GM18870 (cell line): ENCODE measurements at regions not wholly inside any gene's neighbourhood (a gene's known extent, or its start where the extent isn't known, plus 50 kb on each side); places are given as distances from the start of the nearest gene placed in this dataset.

Experiments
- ATAC-seq: cut with Tn5 transposase; IDR thresholded peaks from one replicate; pipeline ENCODE4 v1.9.1; 2021; ENCODE audit warnings: moderate library complexity; ENCODE audit not compliant: unreplicated experiment

DNA sequence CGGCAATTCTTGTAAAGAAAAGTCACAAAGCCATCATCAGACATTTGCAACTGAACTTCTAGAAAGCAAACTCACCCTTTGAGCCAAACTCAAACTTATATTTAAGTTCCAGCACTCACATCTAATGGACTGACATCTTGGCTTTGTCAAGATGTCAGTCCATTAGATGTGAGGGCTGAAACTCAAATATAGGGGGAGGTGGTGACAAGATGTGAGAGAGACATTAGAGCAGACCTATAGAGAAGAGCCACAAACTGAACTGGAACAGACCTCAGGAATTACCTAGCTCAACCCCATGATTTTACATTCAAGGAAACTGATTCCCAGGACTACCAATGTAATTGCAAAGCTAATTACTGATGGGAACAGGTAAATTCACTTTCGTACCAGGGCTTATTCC is 543.8 kb downstream of the TNS1 start:
- no peak for ATAC-seq

DNA sequence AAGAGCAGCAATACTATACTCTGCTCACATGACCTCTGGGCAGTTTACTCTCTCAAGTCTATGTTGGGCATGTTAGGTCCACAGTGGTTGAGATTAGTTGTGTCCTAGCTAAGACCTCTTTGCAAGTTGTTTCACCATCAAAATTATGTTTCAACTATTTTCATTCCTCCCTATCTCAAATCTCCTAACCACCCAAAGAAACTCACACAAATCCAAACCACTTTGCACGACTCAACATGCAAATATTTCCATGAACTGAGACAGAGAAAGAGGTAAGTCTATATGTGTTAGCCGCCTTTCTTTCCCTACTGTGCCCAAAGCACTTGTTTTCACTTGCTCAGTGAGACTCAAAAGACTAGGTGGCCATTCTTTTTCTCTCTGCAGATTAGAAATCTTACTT is 546.8 kb downstream of the TNS1 start:
- ATAC-seq, result no peak

DNA sequence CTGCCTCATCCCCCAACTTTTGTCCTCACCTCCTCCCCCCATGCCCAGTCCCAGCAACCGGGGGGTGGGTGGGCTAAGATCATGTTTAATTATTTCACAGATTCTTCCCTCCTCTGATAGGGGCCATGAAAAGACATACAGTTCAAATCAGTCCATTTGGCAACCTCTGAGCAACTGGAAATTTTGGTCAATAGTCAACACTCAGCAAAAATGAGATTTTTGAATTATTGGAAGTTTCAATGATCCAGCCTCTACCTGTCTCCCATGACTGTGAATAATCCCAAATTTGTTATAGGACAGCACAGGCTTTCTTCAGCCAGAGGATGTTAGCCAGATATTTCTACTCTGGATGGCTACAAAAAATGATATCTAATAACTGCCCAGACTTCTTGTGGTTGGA is 549.9 kb downstream of the TNS1 start:
- ATAC-seq, result no peak

GRCh38 chr2:217451666-217452065 is 551.1 kb downstream of the TNS1 start:
- ATAC-seq, result no peak

DNA sequence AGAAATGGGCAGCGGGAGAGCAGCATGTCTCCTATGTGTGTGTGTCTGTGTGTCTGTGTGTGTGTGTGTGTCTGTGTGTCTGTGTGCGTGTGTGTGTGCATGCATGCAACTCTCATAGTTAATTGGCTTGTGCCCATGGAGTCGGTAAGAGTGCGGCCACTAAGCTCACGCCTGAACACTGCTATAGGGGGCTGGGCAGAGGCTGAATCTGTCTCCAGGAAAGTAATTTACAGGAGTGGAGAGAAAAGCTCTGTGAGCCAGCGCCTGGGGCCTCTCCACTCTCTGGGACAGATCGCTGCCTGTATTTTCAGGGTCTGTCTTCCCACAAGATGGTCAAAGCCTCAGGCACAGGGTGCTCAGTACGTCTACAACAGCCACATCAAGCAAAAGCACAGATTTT is 553.4 kb downstream of the TNS1 start:
- ATAC-seq, result no peak

DNA sequence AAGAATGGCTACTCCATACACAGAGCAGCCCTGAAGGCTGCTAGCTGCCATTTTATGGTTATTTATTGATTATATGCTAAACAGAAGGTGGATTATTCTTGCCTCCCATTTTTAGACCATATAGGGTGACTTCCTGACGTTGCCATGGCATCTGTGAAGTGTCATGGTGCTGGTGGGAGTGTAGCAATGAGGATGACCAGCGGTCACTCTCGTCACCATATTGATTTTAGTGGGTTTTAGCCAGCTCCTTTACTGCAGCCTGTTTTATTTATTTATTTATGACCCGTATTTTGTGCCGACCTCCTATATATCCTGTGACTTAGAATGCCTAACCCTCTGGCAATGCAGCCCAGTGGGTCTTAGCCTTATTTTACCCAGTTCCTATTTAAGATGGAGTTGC is 553.9 kb downstream of the TNS1 start:
- ATAC-seq, result no peak

GRCh38 chr2:217445723-217446122 is 557.1 kb downstream of the TNS1 start:
- ATAC-seq, result no peak

DNA sequence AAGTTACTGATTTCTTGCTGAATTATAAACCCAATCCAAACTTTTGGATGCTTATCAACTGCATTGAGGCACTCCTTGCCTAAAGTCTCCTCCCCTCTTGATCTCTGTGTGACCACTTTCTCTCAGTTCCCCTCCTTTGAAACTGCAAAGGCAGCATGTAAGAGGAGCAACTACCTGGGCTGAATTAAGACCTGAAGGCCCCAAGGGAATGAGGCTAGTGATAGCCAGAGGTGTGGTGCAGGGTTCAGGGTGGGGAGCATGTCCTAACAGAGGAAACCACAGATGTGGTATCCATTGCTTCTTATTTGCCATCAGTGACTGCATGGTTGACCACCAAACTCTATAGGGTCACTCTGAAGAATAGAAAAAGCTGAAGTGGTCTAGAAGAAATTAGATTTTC is 557.9 kb downstream of the TNS1 start:
- ATAC-seq, result no peak

DNA sequence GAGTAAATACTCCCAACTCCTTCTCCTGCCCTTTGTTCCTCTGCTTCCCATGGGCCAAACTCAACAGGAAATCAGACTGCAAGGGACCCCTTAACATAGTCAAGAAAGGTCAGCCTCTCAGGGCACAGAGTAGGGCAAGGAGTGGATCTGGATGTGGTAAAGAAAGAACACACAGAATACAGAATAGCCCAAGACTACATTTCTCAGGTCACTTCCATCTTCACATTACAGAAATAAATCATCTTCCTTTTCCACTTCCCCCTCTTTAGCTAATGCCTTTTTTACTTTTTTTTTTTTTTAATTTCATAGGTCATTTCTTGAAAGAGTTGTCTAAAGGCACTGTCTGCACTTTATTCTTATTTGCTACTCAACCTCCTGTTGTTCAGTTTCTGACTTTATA is 558.3 kb downstream of the TNS1 start:
- no peak for ATAC-seq

DNA sequence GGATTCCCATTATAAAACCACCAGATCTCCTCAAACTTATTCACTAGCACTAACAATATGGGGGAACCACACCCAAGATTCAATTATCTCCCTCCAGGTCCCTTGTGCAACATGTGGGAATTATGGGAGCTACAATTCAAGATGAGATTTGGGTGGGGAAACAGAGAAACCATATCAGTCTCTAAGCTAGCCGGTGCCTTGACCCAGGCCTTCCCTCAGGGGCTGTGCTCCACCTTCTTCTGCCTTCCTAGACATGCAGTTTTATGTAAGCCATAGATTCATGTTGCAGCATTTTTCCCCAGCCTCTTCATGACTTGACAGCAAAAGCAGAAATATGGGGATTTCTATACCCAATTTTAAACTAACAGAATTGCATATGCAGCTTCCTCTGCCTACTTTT is 559.2 kb downstream of the TNS1 start:
- no peak for ATAC-seq

DNA sequence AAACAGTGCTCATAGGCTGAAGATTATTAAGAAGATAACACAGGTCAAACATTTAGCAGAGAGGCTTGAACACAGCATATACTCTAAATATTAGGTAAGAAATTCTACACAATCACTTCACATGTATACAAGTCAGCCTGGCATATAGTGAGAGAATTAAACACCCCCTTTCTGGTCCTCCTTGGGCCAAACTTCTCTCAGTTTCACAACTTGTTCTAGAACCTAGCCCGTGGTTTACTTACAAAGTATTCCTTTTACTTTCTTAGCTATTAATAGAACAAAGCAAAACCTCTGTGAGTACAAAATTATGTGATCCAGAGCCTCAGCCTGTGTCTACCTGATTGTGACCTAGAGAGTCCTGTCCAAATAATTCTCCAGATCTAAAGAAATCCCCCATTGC is 562.8 kb downstream of the TNS1 start:
- ATAC-seq, result peak; percentile 85

- peak; percentile 49 for ATAC-seq
Measured at GRCh38 chr2:217438821-217439220, 564.0 kb downstream of the TNS1 start.

DNA sequence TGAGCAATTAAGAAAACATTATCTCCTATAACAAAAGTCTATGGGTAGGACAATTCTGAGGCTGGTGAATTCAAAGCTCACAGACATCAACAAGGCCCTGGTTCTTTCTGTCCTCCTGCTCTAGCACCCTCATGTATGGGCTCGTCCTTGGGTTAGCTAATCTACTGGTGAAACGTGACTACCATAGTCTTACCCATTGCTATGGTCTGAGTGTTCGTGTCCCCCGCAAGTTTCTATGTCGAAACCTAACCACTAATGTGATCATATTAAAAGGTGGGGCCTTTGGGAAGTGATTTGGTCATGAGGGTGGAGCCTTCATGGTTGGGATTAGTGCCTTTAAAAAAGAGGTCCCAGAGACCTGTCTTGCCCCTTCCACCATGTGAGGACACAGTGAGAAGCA is 564.7 kb downstream of the TNS1 start:
- no peak for ATAC-seq

DNA sequence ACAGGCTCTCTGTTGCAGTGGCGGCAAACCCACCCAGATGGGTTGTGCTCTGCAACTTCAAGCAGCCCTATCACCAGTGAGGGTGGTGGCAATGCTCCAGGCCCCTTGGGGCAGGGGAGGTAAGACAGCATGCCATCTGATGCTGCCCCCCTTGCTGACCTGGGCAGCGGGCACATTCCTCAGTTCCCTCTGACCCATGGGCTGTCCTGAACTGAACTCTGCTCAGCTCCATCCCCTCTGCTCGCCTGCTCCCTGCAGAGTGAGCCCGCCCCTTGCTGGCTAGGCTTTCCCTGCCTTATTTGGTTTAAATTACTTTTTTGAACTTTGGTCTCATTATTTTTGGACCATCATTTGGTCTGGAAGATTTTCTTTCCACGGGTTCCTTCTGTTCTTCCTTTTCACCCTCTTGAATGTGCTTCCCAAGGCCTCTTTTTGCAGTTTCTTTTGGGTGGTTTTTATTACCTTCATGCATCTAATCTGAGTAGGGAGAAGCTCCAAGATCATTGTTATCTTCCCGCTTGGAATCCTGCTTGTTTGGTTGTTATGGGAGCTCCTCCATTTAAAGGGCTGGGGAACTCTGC is 565.4 kb downstream of the TNS1 start:
- no peak for ATAC-seq

DNA sequence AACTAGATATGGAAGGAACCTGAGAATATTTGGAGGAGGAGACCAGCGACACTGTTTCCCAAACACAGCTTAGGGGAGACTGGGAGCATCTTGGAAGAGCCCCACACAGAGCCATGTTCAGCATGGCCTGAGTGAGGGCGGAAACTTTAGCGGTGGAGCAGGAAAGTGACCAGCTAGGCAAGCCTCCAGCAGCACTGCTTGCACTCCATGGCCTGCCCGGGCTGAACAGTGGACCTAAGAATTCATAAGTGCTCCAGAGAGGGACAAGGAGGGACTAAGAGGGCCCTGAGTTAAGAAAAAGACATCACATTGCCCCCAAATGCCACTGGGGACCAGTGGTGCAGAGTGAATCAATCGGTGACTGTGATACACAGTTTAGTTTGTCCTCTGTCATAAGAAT is 566.4 kb downstream of the TNS1 start:
- ATAC-seq, result no peak

GRCh38 chr2:217434180-217434975 is 568.4 kb downstream of the TNS1 start:
- ATAC-seq, result peak; percentile 83

GRCh38 chr2:217433522-217433921 is 569.3 kb downstream of the TNS1 start:
- ATAC-seq, result no peak

- no peak for ATAC-seq
Measured at GRCh38 chr2:217431577-217432269, 571.1 kb downstream of the TNS1 start.

DNA sequence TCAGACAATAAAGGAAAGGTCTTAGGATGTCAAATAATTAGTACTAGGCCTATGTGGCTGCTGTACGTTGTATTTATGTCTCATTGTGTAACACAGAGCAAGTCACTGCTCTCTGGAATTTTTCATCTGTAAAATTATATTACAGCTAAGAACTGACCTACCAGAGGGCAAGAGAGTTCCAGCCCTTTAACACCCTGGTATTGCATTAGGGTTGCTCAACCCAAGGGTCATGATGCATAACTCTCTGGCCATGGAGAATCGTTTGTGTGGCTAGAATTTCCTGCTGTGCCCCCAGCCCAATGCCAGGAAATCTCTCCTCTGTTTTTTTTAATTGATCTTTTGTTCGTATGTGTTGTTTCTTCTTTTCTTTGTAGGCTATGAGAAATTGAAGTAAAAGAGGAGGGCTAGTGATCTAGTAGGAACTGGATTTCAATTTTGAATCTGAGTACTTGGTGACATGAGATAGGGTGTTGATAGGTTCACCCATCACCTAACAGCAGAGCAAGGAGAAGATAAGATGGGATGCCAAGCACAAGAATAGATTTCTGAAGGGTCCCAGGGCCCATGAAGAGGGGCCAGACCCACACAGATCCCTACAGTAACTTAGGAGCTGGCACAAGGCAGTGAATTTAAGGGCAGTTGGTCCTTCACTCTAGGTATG is 571.2 kb upstream of the TNP1 start:
- no peak for ATAC-seq

DNA sequence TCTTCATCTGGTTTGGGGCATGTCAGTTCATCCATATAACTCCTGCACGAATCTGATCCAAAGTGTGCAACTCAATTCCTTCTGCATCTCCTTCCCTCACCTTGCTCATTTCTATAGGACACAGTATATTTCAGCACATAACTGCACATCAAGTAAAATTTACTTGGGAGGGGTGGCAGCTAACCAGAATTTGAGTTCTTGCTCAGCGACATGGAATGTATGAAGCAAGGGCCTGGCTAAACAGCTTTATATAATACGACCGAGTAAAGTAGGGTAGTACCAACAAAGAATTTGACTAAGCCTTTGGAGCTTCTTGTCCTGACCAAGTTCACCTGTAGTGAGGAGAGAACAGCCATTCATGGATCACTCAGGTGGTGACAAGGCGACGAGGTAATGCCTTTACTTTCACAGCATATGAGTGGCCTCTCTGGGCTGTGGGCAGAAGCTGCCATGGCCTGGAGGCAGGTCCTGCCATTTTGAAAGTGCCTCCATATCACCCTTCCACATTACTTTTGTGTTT is 570.2 kb upstream of the TNP1 start:
- no peak for ATAC-seq

GRCh38 chr2:217421834-217422233 is 562.0 kb upstream of the TNP1 start:
- ATAC-seq, result no peak

- no peak for ATAC-seq
Measured at GRCh38 chr2:217420854-217421253, 561.0 kb upstream of the TNP1 start.
